ENCODE measurements at regions not wholly inside any gene's neighbourhood (a gene's known extent, or its start where the extent isn't known, plus 50 kb on each side); places are given as distances from the start of the nearest gene placed in this dataset.
A peak's percentile ranks its signal among the peaks of the same experiment; 100 is the strongest.

DNA sequence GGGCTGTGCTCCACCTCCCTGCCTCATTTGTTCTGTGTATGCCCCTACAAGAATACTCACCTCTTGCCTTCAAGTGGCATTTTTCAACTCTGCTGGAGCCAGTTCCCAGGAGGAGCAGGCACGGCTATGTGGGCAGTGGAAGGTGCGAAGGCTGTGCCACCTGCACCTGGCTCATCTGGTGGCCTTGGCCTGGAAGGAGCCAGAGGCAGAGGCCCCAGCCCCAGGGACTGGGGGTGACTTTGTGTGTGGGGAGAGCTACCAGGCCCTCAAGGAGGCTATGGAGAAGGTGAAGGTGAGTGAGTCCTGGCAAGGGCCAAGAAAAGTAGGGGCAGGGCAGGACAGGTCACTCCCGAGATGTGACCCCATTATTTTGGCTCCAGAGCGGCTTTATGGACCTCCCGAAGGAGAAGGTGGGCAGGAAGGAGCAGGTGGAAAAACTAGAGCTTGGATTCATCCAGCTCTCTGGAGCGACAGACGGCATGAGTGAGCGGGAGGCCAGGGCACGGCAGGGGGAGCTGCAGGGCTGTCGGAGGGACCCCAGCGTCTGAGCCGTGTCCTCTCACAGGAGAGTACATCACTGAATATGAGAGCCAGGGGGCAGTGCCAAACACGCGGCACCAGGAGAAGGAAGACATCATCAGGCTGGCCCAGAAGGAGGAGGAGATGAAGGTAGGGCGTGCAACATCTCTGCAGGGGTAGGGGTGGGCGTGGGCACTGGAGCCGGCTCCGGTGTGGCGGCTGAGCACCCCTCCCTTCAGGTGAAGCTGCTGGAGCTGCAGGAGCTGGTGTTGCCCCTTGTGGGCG, 57.3 kb upstream of the UBE2Q2 start:
- TF ChIP-seq EP300 (IDR thresholded peaks at IDR 0.05) (no peak), POLR2A (IDR thresholded peaks at IDR 0.05) (no peak), POLR2AphosphoS5 (IDR thresholded peaks at IDR 0.05) (no peak)
- TF ChIP-seq, protein P1, sequence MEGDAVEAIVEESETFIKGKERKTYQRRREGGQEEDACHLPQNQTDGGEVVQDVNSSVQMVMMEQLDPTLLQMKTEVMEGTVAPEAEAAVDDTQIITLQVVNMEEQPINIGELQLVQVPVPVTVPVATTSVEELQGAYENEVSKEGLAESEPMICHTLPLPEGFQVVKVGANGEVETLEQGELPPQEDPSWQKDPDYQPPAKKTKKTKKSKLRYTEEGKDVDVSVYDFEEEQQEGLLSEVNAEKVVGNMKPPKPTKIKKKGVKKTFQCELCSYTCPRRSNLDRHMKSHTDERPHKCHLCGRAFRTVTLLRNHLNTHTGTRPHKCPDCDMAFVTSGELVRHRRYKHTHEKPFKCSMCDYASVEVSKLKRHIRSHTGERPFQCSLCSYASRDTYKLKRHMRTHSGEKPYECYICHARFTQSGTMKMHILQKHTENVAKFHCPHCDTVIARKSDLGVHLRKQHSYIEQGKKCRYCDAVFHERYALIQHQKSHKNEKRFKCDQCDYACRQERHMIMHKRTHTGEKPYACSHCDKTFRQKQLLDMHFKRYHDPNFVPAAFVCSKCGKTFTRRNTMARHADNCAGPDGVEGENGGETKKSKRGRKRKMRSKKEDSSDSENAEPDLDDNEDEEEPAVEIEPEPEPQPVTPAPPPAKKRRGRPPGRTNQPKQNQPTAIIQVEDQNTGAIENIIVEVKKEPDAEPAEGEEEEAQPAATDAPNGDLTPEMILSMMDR (IDR thresholded peaks at IDR 0.05), result peak in 1 of 4 experiments; percentile 16

All from gastroesophageal sphincter (tissue), 3 donors.